GM12891 (cell line): ENCODE measurements at regions not wholly inside any gene's neighbourhood (a gene's known extent, or its start where the extent isn't known, plus 50 kb on each side); places are given as distances from the start of the nearest gene placed in this dataset.

Experiments
- POLR2A ChIP-seq: IDR thresholded peaks from 2 replicates; pipeline ENCODE4 v1.6.1; 2011; ENCODE audit warnings: low read depth, low read length, control low read depth
- POLR2AphosphoS5 ChIP-seq: IDR thresholded peaks from 2 replicates; pipeline ENCODE4 v1.6.1; 2011; ENCODE audit warnings: low read depth, low read length, control low read depth
- SPI1 ChIP-seq: IDR thresholded peaks from 2 replicates; pipeline ENCODE4 v1.6.1; 2011; ENCODE audit warnings: low read depth, low read length, control low read depth
- TAF1 ChIP-seq: IDR thresholded peaks from 2 replicates; pipeline ENCODE4 v1.6.1; 2011; ENCODE audit warnings: low read depth, low read length, control low read depth

DNA sequence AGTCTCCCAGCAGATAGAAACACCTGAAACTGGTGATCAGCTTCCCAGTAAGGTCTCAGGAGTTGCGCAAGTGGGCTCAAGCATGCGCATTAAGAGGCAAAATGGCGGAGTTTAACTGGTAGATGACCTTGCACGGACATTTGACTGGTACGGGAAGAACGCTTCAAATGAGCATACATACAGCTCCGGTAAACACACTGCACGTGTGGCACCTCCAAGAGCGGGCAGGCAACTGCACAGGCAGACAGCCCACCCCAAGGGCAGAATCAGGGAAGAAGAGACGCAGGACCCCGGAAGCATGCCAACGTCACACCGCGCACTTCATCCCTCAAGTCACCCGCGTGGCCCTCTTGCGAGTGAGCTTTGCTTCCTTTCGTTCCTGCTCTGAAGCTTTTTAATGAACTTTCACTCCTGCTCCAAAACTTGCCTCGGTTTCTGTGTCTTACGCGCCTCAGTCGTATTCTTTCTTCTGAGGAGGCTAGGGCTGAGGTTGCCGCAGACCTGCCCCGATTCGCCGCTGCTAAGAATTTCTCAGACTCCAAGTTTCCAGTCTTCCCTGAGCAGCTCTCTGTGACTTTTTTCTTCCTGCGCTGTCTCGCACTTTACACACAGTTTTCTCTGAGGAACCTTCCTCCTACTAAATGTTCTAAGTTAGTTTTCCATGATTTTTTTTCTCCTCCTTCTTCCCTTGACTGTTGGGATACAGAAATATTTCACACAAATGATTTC lies 180.7 kb upstream of the ZFP42 start:
- TF ChIP-seq POLR2AphosphoS5: no peak
- TF ChIP-seq POLR2A: no peak
- no peak for TF ChIP-seq SPI1
- no peak for TF ChIP-seq TAF1
